Colonic mucosa (tissue), 4 donors: ENCODE measurements at regions not wholly inside any gene's neighbourhood (a gene's known extent, or its start where the extent isn't known, plus 50 kb on each side); places are given as distances from the start of the nearest gene placed in this dataset.

ENCODE experiments used
- DNase-seq: peaks from one replicate; pipeline ENCODE4 v3.0.0-alpha.2; 2020
- H3K27ac ChIP-seq: fragments of 200-600 bp; one replicate; pipeline ENCODE4 v1.8.0; 2021
- H3K27me3 ChIP-seq: fragments of 200-600 bp; one replicate; pipeline ENCODE4 v1.8.0; 2021
- H3K36me3 ChIP-seq: fragments of 200-600 bp; one replicate; pipeline ENCODE4 v1.8.0; 2021
- H3K4me1 ChIP-seq: fragments of 200-600 bp; one replicate; pipeline ENCODE4 v1.8.0; 2021; ENCODE audit warnings: mild to moderate bottlenecking
- H3K4me3 ChIP-seq: fragments of 200-600 bp; one replicate; pipeline ENCODE4 v1.8.0; 2021
- H3K9ac ChIP-seq, 2 donors: one replicate each; pipeline ENCODE4 v1.7.0; 2013; ENCODE audit warnings: control low read depth in 2 of 2, low read depth in 2 of 2, low read length in 2 of 2
- H3K9me3 ChIP-seq: fragments of 200-600 bp; one replicate; pipeline ENCODE4 v1.8.0; 2021
- intact Hi-C: fragments of 100-400 bp; cut with DNase I; formaldehyde crosslinking; loops from one replicate; pipeline ENCODE4 v1.14.1; 2022
- TF ChIP-seq, protein P1 (sequence below): fragments of 200-600 bp; IDR thresholded peaks from one replicate; pipeline ENCODE4 v1.8.0; 2022; ENCODE audit warnings: antibody characterized with exemption, mild to moderate bottlenecking
- donor health status: healthy.
- donor health status: DM: no; HTN: no; CAD: no.
- donor health status: DM: no; HTN: no; CAD: no.

DNA sequence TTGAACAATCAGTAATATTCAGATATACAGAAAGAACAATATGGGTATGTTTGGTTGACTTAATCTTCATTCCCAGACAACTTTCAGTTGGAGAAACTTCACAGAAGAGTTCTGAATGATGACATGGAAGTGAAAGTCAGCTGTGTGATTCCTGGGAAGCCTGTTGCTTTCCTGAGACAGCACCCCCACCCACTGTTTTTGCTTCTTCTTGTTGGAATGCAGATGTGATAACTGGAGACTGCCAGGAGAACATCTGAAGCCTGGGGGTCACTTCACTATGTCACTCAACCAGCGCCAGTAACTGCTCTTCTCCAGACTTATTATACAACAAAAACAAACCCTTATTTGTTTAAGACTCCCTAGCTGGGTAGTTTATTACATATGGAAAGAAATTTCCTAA lies 599.4 kb downstream of the ZIC1 start:
- Histone ChIP-seq H3K27me3 (no peaks in the 10 kb centered on the region), H3K27ac (no peak overlapping the region), H3K4me1 (no peaks in the 10 kb centered on the region), H3K9ac (no peak overlapping the region), H3K9me3 (no peaks in the 10 kb centered on the region), H3K4me3 (no peak overlapping the region), H3K36me3 (no peaks in the 10 kb centered on the region)
- DNase-seq = no peak
- intact Hi-C loops = no loop called here
- TF ChIP-seq, protein P1, sequence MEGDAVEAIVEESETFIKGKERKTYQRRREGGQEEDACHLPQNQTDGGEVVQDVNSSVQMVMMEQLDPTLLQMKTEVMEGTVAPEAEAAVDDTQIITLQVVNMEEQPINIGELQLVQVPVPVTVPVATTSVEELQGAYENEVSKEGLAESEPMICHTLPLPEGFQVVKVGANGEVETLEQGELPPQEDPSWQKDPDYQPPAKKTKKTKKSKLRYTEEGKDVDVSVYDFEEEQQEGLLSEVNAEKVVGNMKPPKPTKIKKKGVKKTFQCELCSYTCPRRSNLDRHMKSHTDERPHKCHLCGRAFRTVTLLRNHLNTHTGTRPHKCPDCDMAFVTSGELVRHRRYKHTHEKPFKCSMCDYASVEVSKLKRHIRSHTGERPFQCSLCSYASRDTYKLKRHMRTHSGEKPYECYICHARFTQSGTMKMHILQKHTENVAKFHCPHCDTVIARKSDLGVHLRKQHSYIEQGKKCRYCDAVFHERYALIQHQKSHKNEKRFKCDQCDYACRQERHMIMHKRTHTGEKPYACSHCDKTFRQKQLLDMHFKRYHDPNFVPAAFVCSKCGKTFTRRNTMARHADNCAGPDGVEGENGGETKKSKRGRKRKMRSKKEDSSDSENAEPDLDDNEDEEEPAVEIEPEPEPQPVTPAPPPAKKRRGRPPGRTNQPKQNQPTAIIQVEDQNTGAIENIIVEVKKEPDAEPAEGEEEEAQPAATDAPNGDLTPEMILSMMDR = no peak

DNA sequence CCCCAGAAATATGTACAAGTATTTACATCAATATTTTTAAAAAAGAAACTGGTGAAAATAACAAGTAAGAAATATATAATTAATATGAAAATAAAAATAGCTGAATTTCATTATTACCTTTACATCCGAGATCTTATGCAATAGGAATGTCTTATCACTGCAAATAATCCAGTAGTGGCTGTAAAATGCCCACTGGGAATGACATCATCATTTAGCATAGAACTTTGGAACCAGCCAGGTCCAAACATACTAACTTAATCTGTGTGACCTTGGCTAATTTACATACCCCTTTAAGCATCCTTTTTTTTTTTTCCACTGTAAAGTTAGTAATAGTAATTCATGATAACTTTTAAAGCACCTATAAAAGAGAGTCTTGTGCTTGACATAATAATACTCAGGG lies 611.7 kb downstream of the ZIC1 start:
- no peaks in the 10 kb centered on the region for H3K27me3 ChIP-seq
- H3K9ac ChIP-seq = no peak overlapping the region
- TF ChIP-seq, protein P1 = no peak
- H3K27ac ChIP-seq = no peak overlapping the region
- no peaks in the 10 kb centered on the region for H3K9me3 ChIP-seq
- no peak overlapping the region for H3K4me3 ChIP-seq
- intact Hi-C loops = no loop called here
- no peak for DNase-seq
- H3K4me1 ChIP-seq = no peaks in the 10 kb centered on the region
- no peaks in the 10 kb centered on the region for H3K36me3 ChIP-seq

DNA sequence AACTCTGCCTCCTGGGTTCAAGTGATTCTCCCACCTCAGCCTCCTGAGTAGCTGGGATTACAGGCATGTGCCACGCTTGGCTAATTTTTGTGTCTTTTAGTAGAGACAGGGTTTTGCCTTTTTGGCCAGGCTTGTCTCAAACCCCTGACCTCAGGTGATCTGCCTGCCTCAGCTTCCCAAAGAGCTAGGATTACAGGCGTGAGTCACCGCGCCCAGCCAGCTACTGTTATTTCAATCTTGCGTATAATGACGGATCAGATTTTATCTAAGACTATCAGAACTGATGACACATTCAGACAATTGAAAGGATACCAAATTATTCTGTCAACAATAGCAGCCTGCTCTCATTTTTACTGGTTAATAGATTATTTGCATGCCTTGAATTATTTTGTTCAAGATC lies 612.2 kb downstream of the ZIC1 start:
- Histone ChIP-seq H3K9ac (no peak overlapping the region), H3K27me3 (no peaks in the 10 kb centered on the region), H3K36me3 (no peaks in the 10 kb centered on the region), H3K4me1 (no peaks in the 10 kb centered on the region), H3K4me3 (no peak overlapping the region), H3K27ac (no peak overlapping the region), H3K9me3 (no peaks in the 10 kb centered on the region)
- no peak for DNase-seq
- TF ChIP-seq, protein P1 = no peak
- intact Hi-C loops = no loop called here

- H3K9me3 ChIP-seq = no peaks in the 10 kb centered on the region
- no peaks in the 10 kb centered on the region for H3K4me1 ChIP-seq
- no peak overlapping the region for H3K9ac ChIP-seq
- no peak overlapping the region for H3K4me3 ChIP-seq
- DNase-seq = no peak
- H3K36me3 ChIP-seq = no peaks in the 10 kb centered on the region
- no peak overlapping the region for H3K27ac ChIP-seq
- intact Hi-C loops = no loop called here
- TF ChIP-seq, protein P1 = no peak
- no peaks in the 10 kb centered on the region for H3K27me3 ChIP-seq
Measured at GRCh38 chr3:148023994-148024393, 614.8 kb downstream of the ZIC1 start.

GRCh38 chr3:148026009-148026588 lies 616.9 kb downstream of the ZIC1 start:
- Histone ChIP-seq H3K4me3 (no peak overlapping the region), H3K27ac (no peak overlapping the region), H3K9me3 (no peaks in the 10 kb centered on the region), H3K27me3 (no peaks in the 10 kb centered on the region), H3K9ac (no peak overlapping the region), H3K36me3 (no peaks in the 10 kb centered on the region), H3K4me1 (no peaks in the 10 kb centered on the region)
- DNase-seq = no peak
- intact Hi-C loops = no loop called here
- TF ChIP-seq, protein P1 = no peak
